ENCODE measurements at regions not wholly inside any gene's neighbourhood (a gene's known extent, or its start where the extent isn't known, plus 50 kb on each side); places are given as distances from the start of the nearest gene placed in this dataset.

- Histone ChIP-seq H3K27ac (no peak overlapping the region), H3K9ac (no peak overlapping the region), H3K4me3 (ENCODE audit: low read depth, low read length) (no peak overlapping the region), H3K36me3 (ENCODE audit: control insufficient read depth, insufficient read depth, low read length) (no peaks in the 10 kb centered on the region), H3K79me2 (no peaks in the 10 kb centered on the region), H2AFZ (no peak overlapping the region), H3K27me3 (ENCODE audit: control insufficient read depth, insufficient read depth, low read length) (no peaks in the 10 kb centered on the region), H3K4me1 (no peaks in the 10 kb centered on the region), H3K9me3 (ENCODE audit: control insufficient read depth, low read length) (no peaks in the 10 kb centered on the region), H3K4me2 (ENCODE audit: low read length) (no peak overlapping the region)
- no peak for TF ChIP-seq CTCF (IDR thresholded peaks at IDR 0.05)
Measured at GRCh38 chr2:7115906-7116305, 198.7 kb downstream of the RNF144A start.

DNA sequence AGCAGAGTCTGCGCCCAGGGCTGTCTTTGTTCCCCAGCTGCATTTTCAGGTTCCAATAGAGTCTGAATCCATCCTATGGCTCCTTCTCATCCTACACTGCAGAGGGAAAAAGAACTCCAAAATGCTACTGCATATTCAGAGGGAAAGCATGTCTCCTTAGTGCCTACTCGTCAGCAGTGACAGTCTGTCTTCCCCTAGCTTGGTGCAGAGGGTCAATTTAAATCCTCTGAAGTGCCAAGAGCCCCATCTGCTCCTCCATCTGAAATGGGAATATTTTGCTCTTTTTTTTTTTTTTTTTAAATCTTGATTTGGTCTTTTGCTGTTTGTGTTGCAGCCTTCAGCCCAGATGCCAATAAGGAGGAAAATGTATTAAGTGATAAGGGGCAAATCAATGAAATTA lies 199.3 kb downstream of the RNF144A start:
- no peaks in the 10 kb centered on the region for H3K36me3 ChIP-seq (ENCODE audit: control insufficient read depth, insufficient read depth, low read length)
- H2AFZ ChIP-seq = no peak overlapping the region
- no peak overlapping the region for H3K9ac ChIP-seq
- H3K27me3 ChIP-seq (ENCODE audit: control insufficient read depth, insufficient read depth, low read length) = no peaks in the 10 kb centered on the region
- H3K79me2 ChIP-seq = no peaks in the 10 kb centered on the region
- no peaks in the 10 kb centered on the region for H3K9me3 ChIP-seq (ENCODE audit: control insufficient read depth, low read length)
- no peak for TF ChIP-seq CTCF (IDR thresholded peaks at IDR 0.05)
- H3K4me1 ChIP-seq = no peaks in the 10 kb centered on the region
- H3K4me2 ChIP-seq (ENCODE audit: low read length) = no peak overlapping the region
- no peak overlapping the region for H3K4me3 ChIP-seq (ENCODE audit: low read depth, low read length)
- H3K27ac ChIP-seq = no peak overlapping the region

DNA sequence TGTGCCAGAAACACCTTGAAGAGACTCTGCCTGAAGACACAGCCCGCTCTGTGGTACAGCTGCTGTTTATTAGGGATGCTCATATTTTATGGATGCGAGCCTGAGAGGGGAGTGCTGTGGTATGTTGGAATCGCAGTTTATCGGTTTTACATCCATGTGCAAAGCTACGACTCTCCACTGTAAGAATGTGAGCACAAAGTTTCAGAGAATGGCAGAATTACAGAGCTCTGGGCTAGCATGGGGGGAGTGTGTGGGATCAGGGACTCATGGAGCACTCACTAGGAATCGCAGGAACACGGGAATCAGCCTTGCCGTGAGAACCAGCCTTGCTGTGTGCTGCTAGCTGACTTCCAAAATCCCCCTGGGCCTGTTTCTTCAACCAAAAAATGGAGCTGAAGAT lies 199.9 kb downstream of the RNF144A start:
- no peak for TF ChIP-seq CTCF (IDR thresholded peaks at IDR 0.05)
- no peak overlapping the region for H2AFZ ChIP-seq
- no peaks in the 10 kb centered on the region for H3K36me3 ChIP-seq (ENCODE audit: control insufficient read depth, insufficient read depth, low read length)
- H3K27ac ChIP-seq = no peak overlapping the region
- no peaks in the 10 kb centered on the region for H3K27me3 ChIP-seq (ENCODE audit: control insufficient read depth, insufficient read depth, low read length)
- no peaks in the 10 kb centered on the region for H3K4me1 ChIP-seq
- no peaks in the 10 kb centered on the region for H3K9me3 ChIP-seq (ENCODE audit: control insufficient read depth, low read length)
- no peak overlapping the region for H3K9ac ChIP-seq
- no peaks in the 10 kb centered on the region for H3K79me2 ChIP-seq
- no peak overlapping the region for H3K4me2 ChIP-seq (ENCODE audit: low read length)
- H3K4me3 ChIP-seq (ENCODE audit: low read depth, low read length) = no peak overlapping the region

DNA sequence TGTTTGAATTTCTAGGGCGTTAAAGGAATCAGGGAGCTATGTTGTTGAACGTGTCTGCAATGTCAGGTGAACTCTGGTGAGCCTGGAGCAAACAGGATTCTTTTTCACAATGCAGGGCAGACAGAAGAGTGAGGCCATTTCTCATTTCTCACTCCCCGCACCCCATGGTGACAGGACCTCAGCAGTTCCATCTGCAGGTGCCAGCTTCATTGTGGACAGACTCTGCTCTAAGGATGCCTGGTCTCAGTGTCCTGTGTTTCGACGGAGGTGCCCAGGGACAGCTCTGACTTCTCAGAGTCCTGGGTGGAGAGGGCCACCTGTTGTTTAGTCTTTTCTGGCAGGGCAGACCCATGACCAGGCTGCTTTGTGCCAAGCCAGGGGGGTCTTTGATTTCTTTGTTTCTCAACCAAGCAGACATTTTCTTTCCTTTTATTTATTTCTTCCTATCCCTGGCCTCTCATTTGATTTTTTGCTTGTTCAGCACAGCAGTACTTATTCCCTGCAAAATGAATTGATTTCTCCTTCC lies 201.5 kb downstream of the RNF144A start:
- no peak for TF ChIP-seq CTCF (IDR thresholded peaks at IDR 0.05)
- no peak overlapping the region for H3K27ac ChIP-seq
- H3K4me2 ChIP-seq (ENCODE audit: low read length) = no peak overlapping the region
- no peaks in the 10 kb centered on the region for H3K27me3 ChIP-seq (ENCODE audit: control insufficient read depth, insufficient read depth, low read length)
- no peaks in the 10 kb centered on the region for H3K4me1 ChIP-seq
- H3K9me3 ChIP-seq (ENCODE audit: control insufficient read depth, low read length) = no peaks in the 10 kb centered on the region
- H3K9ac ChIP-seq = no peak overlapping the region
- H3K79me2 ChIP-seq = no peaks in the 10 kb centered on the region
- no peak overlapping the region for H2AFZ ChIP-seq
- H3K4me3 ChIP-seq (ENCODE audit: low read depth, low read length) = no peak overlapping the region
- H3K36me3 ChIP-seq (ENCODE audit: control insufficient read depth, insufficient read depth, low read length) = no peaks in the 10 kb centered on the region

DNA sequence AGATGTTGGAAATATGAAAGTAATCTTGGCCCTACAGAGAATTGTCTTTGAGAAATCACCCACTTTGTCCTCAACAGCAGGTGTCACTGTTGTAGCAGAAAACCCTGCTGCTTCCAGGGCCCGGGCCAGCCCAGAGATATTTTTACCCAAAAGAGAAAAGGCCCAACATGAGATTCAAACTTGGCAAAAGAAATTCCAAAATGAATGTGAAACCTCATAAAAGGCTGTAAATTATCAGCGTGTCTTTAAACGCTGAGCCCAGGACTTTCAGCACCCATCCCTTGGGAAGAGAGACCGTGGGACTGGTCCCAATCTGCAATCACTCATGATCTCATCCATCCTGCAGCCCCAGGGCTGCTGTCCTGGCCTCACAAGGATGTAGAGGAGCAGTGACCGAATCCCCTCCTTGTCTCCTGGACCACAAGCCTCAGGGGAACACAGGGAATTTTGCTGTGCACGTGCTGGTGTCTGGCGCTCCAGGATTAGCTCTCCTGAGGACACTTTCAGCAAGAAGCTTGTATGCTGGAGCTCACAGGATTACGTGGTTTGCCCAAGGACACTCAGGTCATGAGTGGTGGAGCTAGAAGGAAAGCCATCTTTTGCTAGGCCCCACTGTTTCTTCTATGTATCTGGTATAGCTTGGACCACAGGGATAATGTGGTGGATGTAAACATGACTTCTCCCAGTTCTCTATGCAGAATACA lies 202.1 kb downstream of the RNF144A start:
- Histone ChIP-seq H3K4me2 (ENCODE audit: low read length) (no peak overlapping the region), H3K9ac (no peak overlapping the region), H3K27ac (no peak overlapping the region), H3K36me3 (ENCODE audit: control insufficient read depth, insufficient read depth, low read length) (no peaks in the 10 kb centered on the region), H2AFZ (no peak overlapping the region), H3K4me1 (no peaks in the 10 kb centered on the region), H3K27me3 (ENCODE audit: control insufficient read depth, insufficient read depth, low read length) (no peaks in the 10 kb centered on the region), H3K9me3 (ENCODE audit: control insufficient read depth, low read length) (no peaks in the 10 kb centered on the region), H3K4me3 (ENCODE audit: low read depth, low read length) (no peak overlapping the region), H3K79me2 (no peaks in the 10 kb centered on the region)
- no peak for TF ChIP-seq CTCF (IDR thresholded peaks at IDR 0.05)

Data from parathyroid adenoma (tissue), 2 donors.